DMS53 (cell line): ENCODE measurements at regions not wholly inside any gene's neighbourhood (a gene's known extent, or its start where the extent isn't known, plus 50 kb on each side); places are given as distances from the start of the nearest gene placed in this dataset.
"Not testable (repeated sequence)": the region's sequence is repeated elsewhere in the genome, so short reads cannot be mapped to it uniquely, and the experiment has no call there.

Source experiments
- DNase-seq: peaks from one replicate; lab custom pipeline; 2025; lab: John Stamatoyannopoulos, UW

- DNase-seq = peak; percentile 87
Measured at GRCh38 chr7:35975851-35976454, 175.1 kb downstream of the SEPTIN7 start.

DNA sequence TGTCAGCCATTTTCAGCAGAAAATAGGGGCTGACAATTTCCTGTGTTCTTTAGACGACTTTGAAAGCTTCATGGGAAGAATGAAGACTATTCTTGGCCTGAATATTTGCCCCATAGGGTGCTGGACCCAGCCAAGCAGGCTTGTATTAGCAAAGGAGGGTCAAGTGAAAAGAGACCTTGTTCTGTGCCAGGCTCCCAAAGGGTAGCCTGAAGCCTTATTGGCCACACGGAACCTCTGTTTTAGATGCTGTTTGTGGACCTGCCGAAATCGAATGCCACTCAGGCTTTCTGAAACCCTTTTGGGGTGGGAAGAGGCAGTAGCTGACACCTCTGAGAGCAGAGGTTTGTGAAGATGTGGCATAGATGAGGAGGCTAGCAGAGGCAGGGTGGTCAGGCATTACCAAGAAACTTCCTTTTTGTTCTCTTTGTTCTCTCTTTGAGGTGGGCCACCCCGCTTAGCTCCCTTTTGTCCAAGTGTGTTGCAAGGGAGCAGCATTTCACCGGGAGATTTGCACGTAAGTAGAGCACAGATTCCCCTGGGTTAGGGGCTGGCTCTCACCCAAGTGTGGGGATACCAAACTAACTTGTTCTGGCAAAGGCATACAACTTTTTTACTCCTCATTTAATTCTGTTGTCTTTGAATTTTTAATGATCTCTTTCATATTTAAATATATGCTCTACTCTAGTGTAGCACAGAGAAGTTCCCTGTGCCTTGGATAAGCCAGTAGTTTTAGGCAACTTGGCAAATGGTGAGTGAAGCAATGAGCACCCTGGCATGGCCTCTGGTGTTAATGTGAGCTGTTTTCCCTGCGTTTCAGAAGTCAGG, 174.0 kb upstream of the EEPD1 start:
- DNase-seq = not testable (repeated sequence)

DNA sequence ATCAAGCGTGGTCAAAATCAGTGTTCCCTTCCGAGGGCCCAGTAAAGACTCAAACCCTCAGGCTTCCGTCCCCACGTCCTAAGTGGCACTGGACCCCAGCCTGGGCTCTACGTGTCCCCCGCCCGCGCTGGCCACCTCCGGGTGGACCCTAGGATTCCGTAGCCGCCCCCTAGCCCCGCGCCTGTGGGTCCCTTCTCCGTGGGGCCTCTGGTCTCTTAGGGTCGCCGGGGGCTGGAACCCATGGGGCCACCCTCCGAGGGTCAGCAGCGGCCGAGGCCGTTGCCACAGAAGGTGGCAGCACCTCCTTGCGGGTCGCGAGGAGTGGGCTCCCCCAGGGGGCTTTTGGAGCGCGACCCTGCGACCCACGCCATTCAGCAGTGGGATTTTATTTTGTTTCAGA, 170.5 kb upstream of the EEPD1 start:
- no peak for DNase-seq

- DNase-seq = no peak
Measured at GRCh38 chr7:35983626-35984025, 169.4 kb upstream of the EEPD1 start.

- peak; percentile 86 for DNase-seq
Measured at GRCh38 chr7:35985126-35985754, 167.8 kb upstream of the EEPD1 start.

- no peak for DNase-seq
Measured at GRCh38 chr7:35987016-35987415, 166.0 kb upstream of the EEPD1 start.

- DNase-seq = peak; percentile 32
Measured at GRCh38 chr7:35988105-35988504, 164.9 kb upstream of the EEPD1 start.

GRCh38 chr7:35988818-35989217, 164.2 kb upstream of the EEPD1 start:
- DNase-seq = no peak

- no peak for DNase-seq
Measured at GRCh38 chr7:35991511-35992232, 161.4 kb upstream of the EEPD1 start.

DNA sequence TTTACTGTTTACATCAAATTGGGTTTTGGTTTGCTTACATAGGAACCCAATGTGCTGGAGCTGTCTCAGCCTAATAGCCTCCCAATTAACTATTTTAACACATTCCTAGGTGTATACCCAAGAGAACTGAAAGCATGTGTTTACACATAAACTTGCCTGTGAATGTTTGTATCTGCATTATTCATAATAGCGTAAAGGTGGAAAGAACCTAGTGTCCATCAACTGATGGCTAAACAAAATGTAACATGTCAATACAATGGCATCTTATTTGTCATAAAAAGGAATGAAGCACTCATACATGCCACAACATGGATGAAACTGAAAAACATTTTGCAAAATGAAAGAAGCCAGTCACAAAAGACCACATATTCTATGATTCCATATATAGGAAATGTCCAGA, 160.6 kb upstream of the EEPD1 start:
- no peak for DNase-seq

DNA sequence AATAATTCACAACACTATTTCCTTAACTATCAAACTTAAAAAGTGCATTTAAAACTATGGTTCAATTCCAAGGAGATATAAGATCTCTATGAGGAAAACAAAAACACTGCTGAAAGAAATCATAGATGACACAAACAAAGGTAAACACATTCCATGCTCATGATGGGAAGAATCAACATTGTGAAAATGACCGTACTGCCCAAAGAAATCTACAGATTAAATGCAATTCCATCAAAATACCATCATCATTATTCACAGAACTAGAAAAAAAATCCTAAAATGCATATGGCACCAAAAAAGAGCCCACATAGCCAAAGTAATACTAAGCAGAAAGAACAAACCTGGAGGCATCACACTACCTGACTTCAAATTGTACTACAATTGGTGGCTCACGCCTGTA, 159.9 kb upstream of the EEPD1 start:
- DNase-seq = no peak

- DNase-seq = peak; percentile 68
Measured at GRCh38 chr7:35993676-35994606, 159.1 kb upstream of the EEPD1 start.

DNA sequence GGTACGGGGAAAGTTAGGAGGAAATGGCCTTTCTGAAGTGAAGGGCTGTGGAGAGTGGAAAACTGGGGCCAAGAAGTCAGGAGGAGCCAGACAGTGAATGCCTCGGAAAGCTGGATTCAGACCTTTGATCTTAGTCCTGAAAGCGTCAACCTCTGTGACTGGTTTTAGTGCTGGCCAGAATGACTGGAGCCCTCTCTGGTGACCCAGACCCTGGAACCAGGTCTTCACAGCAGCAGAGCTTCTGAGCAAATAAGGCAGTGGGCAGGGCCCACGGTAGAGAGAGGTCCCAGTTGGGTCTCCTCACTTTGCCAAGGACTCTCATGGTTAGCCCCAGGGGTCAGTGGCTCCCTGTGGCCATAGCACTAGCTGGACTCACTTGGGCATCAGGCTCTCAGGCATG, 157.7 kb upstream of the EEPD1 start:
- no peak for DNase-seq

GRCh38 chr7:35998481-35998880, 154.6 kb upstream of the EEPD1 start:
- no peak for DNase-seq

- no peak for DNase-seq
Measured at GRCh38 chr7:36001546-36001945, 151.5 kb upstream of the EEPD1 start.

DNA sequence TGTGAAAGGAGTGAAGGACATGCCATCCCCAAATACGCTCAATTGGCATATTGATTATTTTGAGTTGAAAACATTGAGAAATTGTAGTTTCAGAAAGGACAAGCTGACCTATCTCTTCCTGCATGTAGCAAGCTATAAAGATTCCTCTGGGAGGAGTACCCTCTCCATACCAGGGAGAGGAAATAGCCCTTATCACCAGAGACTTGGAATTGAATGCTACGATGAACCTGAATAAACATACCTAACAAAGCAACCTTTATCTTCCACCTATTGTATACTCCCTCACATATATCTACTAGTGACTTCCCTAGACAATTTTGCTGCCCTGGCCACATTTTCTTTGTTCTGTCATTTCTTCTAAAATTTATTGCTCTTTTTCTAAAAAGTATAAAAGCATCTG, 150.2 kb upstream of the EEPD1 start:
- no peak for DNase-seq

GRCh38 chr7:36003343-36003742, 149.7 kb upstream of the EEPD1 start:
- DNase-seq = no peak

- no peak for DNase-seq
Measured at GRCh38 chr7:36005293-36005692, 147.8 kb upstream of the EEPD1 start.

- DNase-seq = no peak
Measured at GRCh38 chr7:36005876-36006275, 147.2 kb upstream of the EEPD1 start.

- DNase-seq = no peak
Measured at GRCh38 chr7:36006636-36007229, 146.3 kb upstream of the EEPD1 start.
